SK-N-SH (cell line): ENCODE measurements at regions not wholly inside any gene's neighbourhood (a gene's known extent, or its start where the extent isn't known, plus 50 kb on each side); places are given as distances from the start of the nearest gene placed in this dataset.

Experiments
- CTCF ChIA-PET: fragments of 300-600, 350-600 bp; formaldehyde crosslinking; extraction: SDS; loops from one replicate; lab custom pipeline; 2021; lab: Yijun Ruan, JAX
- POLR2A ChIA-PET: fragments of 350-600 bp; sonication (Branson Sonifier 250); formaldehyde crosslinking; extraction: SDS; loops from one replicate; lab custom pipeline; 2020; ENCODE audit warnings: antibody characterized with exemption, inconsistent platforms; lab: Yijun Ruan, JAX
- DNase-seq: peaks from one replicate; pipeline ENCODE4 v3.0.0; 2012
- H2AFZ ChIP-seq: fragments of 200-600 bp; sonication (generic); 2 replicates; pipeline ENCODE4 v1.8.1; 2016; ENCODE audit warnings: antibody characterized with exemption, mild to moderate bottlenecking, low read depth
- H3F3A ChIP-seq: fragments of 200-600 bp; sonication (generic); replicated peaks from 2 replicates; pipeline ENCODE3; 2016; ENCODE audit warnings: antibody characterized with exemption, mild to moderate bottlenecking; ENCODE audit not compliant: insufficient read depth
- H3K27ac ChIP-seq, 2 experiments: fragments of 200-500 bp in 1 of 2; fragments of 200-600 bp in 1 of 2; sonication (Bioruptor generic) in 1 of 2; sonication (generic), shearing (Covaris generic) in 1 of 2; 2 replicates each; pipeline versions ENCODE4 v1.5.1 to v1.6.1; 2014 to 2016; ENCODE audit warnings: low read depth in 2 of 2, inconsistent platforms in 1 of 2, low read length in 1 of 2, mild to moderate bottlenecking in 1 of 2, mixed read lengths in 1 of 2
- H3K27me3 ChIP-seq: fragments of 200-600 bp; sonication (generic), shearing (Covaris generic); 2 replicates; pipeline ENCODE4 v1.6.1; 2016; ENCODE audit warnings: mixed run types; ENCODE audit not compliant: insufficient read depth
- H3K36me3 ChIP-seq, 2 experiments: fragments of 200-500 bp in 1 of 2; fragments of 200-600 bp in 1 of 2; sonication (Bioruptor generic) in 1 of 2; sonication (generic) in 1 of 2; replicated peaks in 1 of 2; 2 replicates each; pipeline versions ENCODE3 to v1.5.1; 2014 to 2016; ENCODE audit warnings: low read length in 1 of 2, mild to moderate bottlenecking in 1 of 2; ENCODE audit not compliant: insufficient read depth in 2 of 2, control insufficient read depth in 1 of 2
- H3K4me1 ChIP-seq, 2 experiments: fragments of 200-500 bp in 1 of 2; fragments of 200-600 bp in 1 of 2; sonication (Bioruptor generic) in 1 of 2; sonication (generic), shearing (Covaris generic) in 1 of 2; 2 replicates each; pipeline versions ENCODE4 v1.5.1 to v1.6.1; 2014 to 2016; ENCODE audit warnings: low read depth in 1 of 2, low read length in 1 of 2, mixed run types in 1 of 2; ENCODE audit not compliant: insufficient read depth in 2 of 2, control insufficient read depth in 1 of 2
- H3K4me2 ChIP-seq: fragments of 200-600 bp; sonication (generic), shearing (Covaris generic); 2 replicates; pipeline ENCODE4 v1.6.1; 2017; ENCODE audit warnings: mixed run types
- H3K4me3 ChIP-seq, 2 experiments: fragments of 200-500 bp in 1 of 2; fragments of 200-600 bp in 1 of 2; sonication (Bioruptor generic) in 1 of 2; sonication (generic), shearing (Covaris generic) in 1 of 2; 2 replicates each; pipeline versions ENCODE4 v1.5.1 to v1.8.1; 2014 to 2016; ENCODE audit warnings: low read depth in 2 of 2, inconsistent platforms in 1 of 2, low read length in 1 of 2, mild to moderate bottlenecking in 1 of 2, mixed read lengths in 1 of 2, moderate library complexity in 1 of 2
- H3K79me2 ChIP-seq: fragments of 200-600 bp; sonication (generic); 2 replicates; pipeline ENCODE4 v1.8.1; 2017; ENCODE audit warnings: mild to moderate bottlenecking; ENCODE audit not compliant: insufficient read depth
- H3K9ac ChIP-seq: fragments of 200-600 bp; sonication (generic); 2 replicates; pipeline ENCODE4 v1.6.1; 2017; ENCODE audit warnings: mixed run types
- H3K9me2 ChIP-seq: fragments of 200-600 bp; sonication (generic); 2 replicates; pipeline ENCODE4 v1.6.1; 2017; ENCODE audit warnings: mixed run types
- H3K9me3 ChIP-seq: fragments of 200-600 bp; sonication (generic); 2 replicates; pipeline ENCODE4 v1.6.1; 2017; ENCODE audit warnings: mixed run types, mild to moderate bottlenecking, moderate library complexity
- H4K20me1 ChIP-seq: fragments of 200-600 bp; sonication (generic); 2 replicates; pipeline ENCODE4 v1.6.1; 2017; ENCODE audit warnings: mild to moderate bottlenecking, mixed run types; ENCODE audit not compliant: insufficient read depth
- EP300 ChIP-seq, 2 experiments: IDR thresholded peaks; 2 replicates each; pipeline versions ENCODE4 v1.4.0 to v1.6.1; 2012; ENCODE audit warnings: borderline replicate concordance in 1 of 2, low read depth in 1 of 2, low read length in 1 of 2
- FOSL2 ChIP-seq: IDR thresholded peaks from 2 replicates; pipeline ENCODE4 v1.4.0; 2012; ENCODE audit warnings: low read depth, mild to moderate bottlenecking, moderate library complexity, borderline replicate concordance
- FOXJ3 ChIP-seq: sonication (generic); formaldehyde crosslinking; IDR thresholded peaks from 2 replicates; pipeline ENCODE4 v1.5.1; 2020; ENCODE audit warnings: mild to moderate bottlenecking, missing genetic modification reagents
- GATA2 ChIP-seq: sonication (generic); formaldehyde crosslinking; IDR thresholded peaks from 2 replicates; pipeline ENCODE4 v1.5.0; 2020; ENCODE audit warnings: mild to moderate bottlenecking, missing genetic modification reagents
- JUND ChIP-seq: IDR thresholded peaks from 2 replicates; pipeline ENCODE4 v1.4.0; 2012
- MAX ChIP-seq: IDR thresholded peaks from 2 replicates; pipeline ENCODE4 v1.4.0; 2012; ENCODE audit warnings: low read depth
- NRF1 ChIP-seq: IDR thresholded peaks from 2 replicates; pipeline ENCODE4 v1.6.1; 2012; ENCODE audit warnings: low read depth, mild to moderate bottlenecking, low read length
- RCOR1 ChIP-seq: fragments of 150-350 bp; IDR thresholded peaks from 2 replicates; pipeline ENCODE4 v1.6.1; 2017; ENCODE audit warnings: antibody characterized with exemption, low read length
- REST ChIP-seq: IDR thresholded peaks from 2 replicates; pipeline ENCODE4 v1.6.1; 2012; ENCODE audit warnings: mild to moderate bottlenecking, low read depth, low read length, moderate library complexity
- RFX5 ChIP-seq: IDR thresholded peaks from 2 replicates; pipeline ENCODE4 v1.6.1; 2012; ENCODE audit warnings: mild to moderate bottlenecking, improper control_type of control experiment, low read length
- SIN3A ChIP-seq: IDR thresholded peaks from 2 replicates; pipeline ENCODE4 v1.6.1; 2012; ENCODE audit warnings: low read depth, mild to moderate bottlenecking, low read length, moderate library complexity, borderline replicate concordance
- TCF12 ChIP-seq: IDR thresholded peaks from 2 replicates; pipeline ENCODE4 v1.4.0; 2012
- WGBS: methylation state at CpG from one replicate; pipeline ENCODE4 v1.1.6; 2017; ENCODE audit warnings: low lambda C conversion rate; 5-methylcytosine and 5-hydroxymethylcytosine counted together

- CTCF ChIA-PET: no interaction called here
Measured at GRCh38 chr4:15317246-15317645, 110.6 kb upstream of the C1QTNF7 start.

GRCh38 chr4:15318621-15319348 lies 109.0 kb upstream of the C1QTNF7 start:
- Histone ChIP-seq H3K27me3 (no peaks in the 10 kb centered on the region), H3K27ac (0 out of 4 replicates have a peak overlapping the region, but pooled peaks of 1 of the 2 experiments have one; percentile 17), H3K4me3 (no peak overlapping the region), H4K20me1 (no peaks in the 10 kb centered on the region), H3K36me3 (no peaks in the 10 kb centered on the region), H2AFZ (no peak overlapping the region), H3K9me3 (no peaks in the 10 kb centered on the region), H3K79me2 (no peaks in the 10 kb centered on the region), H3K9ac (no peak overlapping the region), H3F3A (no peaks in the 10 kb centered on the region), H3K4me2 (no peak overlapping the region), H3K4me1 (peaks cover 0 to 3% of the 10 kb centered on the region in 2 experiments; a peak in 2 of 4 replicates), H3K9me2 (no peaks in the 10 kb centered on the region)
- CTCF ChIA-PET: no interaction called here
- POLR2A ChIA-PET: no interaction called here
- 66% methylated on average over 4 of the region's 4 CpGs for WGBS
- no peak for DNase-seq
- no peak for TF ChIP-seq MAX
- no peak for TF ChIP-seq RFX5
- peak; percentile 23; the same call in 1 of the 2 replicates for TF ChIP-seq GATA2
- TF ChIP-seq RCOR1: peak; percentile 30; the same call in 1 of the 2 replicates

More at GRCh38 chr4:15317246-15317645, 110.6 kb upstream of the C1QTNF7 start:
- TF ChIP-seq SIN3A (no peak), NRF1 (no peak), RFX5 (no peak), JUND (no peak), EP300 (IDR thresholded peaks at IDR 0.05; ENCODE audit: borderline replicate concordance in 1 of 2, low read depth in 1 of 2, low read length in 1 of 2) (no peak), TCF12 (0 out of 2 replicates have a peak, but pooled peaks have one; percentile 12), FOSL2 (no peak), FOXJ3 (no peak), REST (no peak)
- Histone ChIP-seq H2AFZ (no peak overlapping the region), H3K27me3 (no peaks in the 10 kb centered on the region), H3K79me2 (no peaks in the 10 kb centered on the region), H3K36me3 (no peaks in the 10 kb centered on the region), H3K9me3 (no peaks in the 10 kb centered on the region), H4K20me1 (no peaks in the 10 kb centered on the region), H3K9me2 (no peaks in the 10 kb centered on the region), H3K27ac (no peak overlapping the region), H3K9ac (no peak overlapping the region), H3K4me1 (peaks cover 0 to 3% of the 10 kb centered on the region in 2 experiments; a peak in 2 of 4 replicates), H3K4me3 (no peak overlapping the region), H3K4me2 (no peak overlapping the region), H3F3A (no peaks in the 10 kb centered on the region)
- POLR2A ChIA-PET: no interaction called here
- DNase-seq: no peak
- WGBS: 82% methylated on average over 3 of the region's 3 CpGs
